MM.1S (cell line): ENCODE measurements at regions not wholly inside any gene's neighbourhood (a gene's known extent, or its start where the extent isn't known, plus 50 kb on each side); places are given as distances from the start of the nearest gene placed in this dataset.

Experiments
- DNase-seq: peaks from one replicate; pipeline ENCODE4 v3.0.0-alpha.2; 2015
- H2AFZ ChIP-seq: fragments of 300-600 bp; sonication (generic); 2 replicates; pipeline ENCODE4 v1.6.0; 2016; ENCODE audit warnings: antibody characterized with exemption, low read length
- H3F3A ChIP-seq: fragments of 300-600 bp; sonication (generic); 2 replicates; pipeline ENCODE4 v1.6.1; 2016; ENCODE audit warnings: mild to moderate bottlenecking, antibody characterized with exemption, low read length, moderate library complexity, mixed read lengths; ENCODE audit not compliant: insufficient read depth
- H3K27ac ChIP-seq: fragments of 300-600 bp; sonication (generic); 2 replicates; pipeline ENCODE4 v1.5.1; 2016; ENCODE audit warnings: mild to moderate bottlenecking, low read length
- H3K27me3 ChIP-seq: fragments of 300-600 bp; sonication (generic); replicated peaks from 2 replicates; pipeline ENCODE4 v1.6.0; 2016; ENCODE audit warnings: low read length; ENCODE audit not compliant: insufficient read depth
- H3K36me3 ChIP-seq: fragments of 300-600 bp; sonication (generic); replicated peaks from 2 replicates; pipeline ENCODE4 v1.6.1; 2016; ENCODE audit warnings: mild to moderate bottlenecking, low read length, mixed read lengths; ENCODE audit not compliant: insufficient read depth
- H3K4me1 ChIP-seq: fragments of 300-600 bp; sonication (generic); 2 replicates; pipeline ENCODE4 v1.6.1; 2016; ENCODE audit warnings: low read length, mixed read lengths
- H3K4me2 ChIP-seq: fragments of 300-600 bp; sonication (generic); 2 replicates; pipeline ENCODE4 v1.6.0; 2016; ENCODE audit warnings: low read depth, low read length
- H3K4me3 ChIP-seq: fragments of 300-600 bp; sonication (generic); 2 replicates; pipeline ENCODE4 v1.5.1; 2016; ENCODE audit warnings: low read length, mixed read lengths
- H3K79me2 ChIP-seq: fragments of 300-600 bp; sonication (generic); 2 replicates; pipeline ENCODE4 v1.6.1; 2016; ENCODE audit warnings: mixed run types, low read length, mixed read lengths
- H3K9ac ChIP-seq: fragments of 300-600 bp; sonication (generic); 2 replicates; pipeline ENCODE4 v1.6.1; 2016; ENCODE audit warnings: low read length, mixed read lengths
- H3K9me2 ChIP-seq: fragments of 300-600 bp; sonication (generic); replicated peaks from 2 replicates; pipeline ENCODE4 v1.6.1; 2016; ENCODE audit warnings: mild to moderate bottlenecking, low read length, mixed read lengths; ENCODE audit not compliant: insufficient read depth
- H3K9me3 ChIP-seq: fragments of 300-600 bp; sonication (generic); replicated peaks from 2 replicates; pipeline ENCODE4 v1.6.1; 2016; ENCODE audit warnings: mild to moderate bottlenecking, low read length, mixed read lengths; ENCODE audit not compliant: insufficient read depth
- H4K20me1 ChIP-seq: fragments of 300-600 bp; sonication (generic); 2 replicates; pipeline ENCODE4 v1.6.1; 2016; ENCODE audit warnings: mild to moderate bottlenecking, low read length, moderate library complexity, mixed read lengths; ENCODE audit not compliant: insufficient read depth
- EZH2 ChIP-seq: fragments of 300-600 bp; sonication (generic); optimal IDR thresholded peaks from 2 replicates; pipeline ENCODE3; 2017; ENCODE audit warnings: low read depth, mild to moderate bottlenecking, antibody characterized with exemption, low read length, mixed read lengths
- EZH2phosphoT487 ChIP-seq: fragments of 300-600 bp; sonication (generic); IDR thresholded peaks from 2 replicates; pipeline ENCODE4 v1.6.1; 2018; ENCODE audit warnings: antibody characterized with exemption, low read length
- TF ChIP-seq, protein P1 (sequence below): fragments of 300-600 bp; sonication (generic); IDR thresholded peaks from 2 replicates; pipeline ENCODE4 v1.5.1; 2016; ENCODE audit warnings: antibody characterized with exemption, low read length, mixed read lengths

DNA sequence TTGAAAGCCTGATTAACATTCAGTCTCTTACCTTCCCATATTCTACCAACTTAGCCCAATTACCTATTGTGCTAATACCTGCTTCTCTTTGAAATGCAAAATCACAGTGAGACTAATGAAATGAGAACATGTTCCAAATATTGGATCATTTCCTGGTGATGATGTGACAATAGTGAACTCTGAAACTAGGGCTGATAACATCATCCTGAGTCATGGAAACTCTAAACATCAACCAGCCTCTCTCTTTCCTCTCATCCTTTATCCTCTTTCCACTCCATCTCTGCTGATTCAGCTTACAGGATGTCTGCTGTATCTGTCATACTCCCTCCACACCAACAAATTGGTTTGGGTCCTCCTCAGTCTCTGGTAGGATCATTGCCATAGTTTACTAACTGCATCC is 98.8 kb upstream of the NCKAP5 start:
- H4K20me1 ChIP-seq = no peaks in the 10 kb centered on the region
- TF ChIP-seq EZH2 (no peak), EZH2phosphoT487 (no peak)
- TF ChIP-seq, protein P1, sequence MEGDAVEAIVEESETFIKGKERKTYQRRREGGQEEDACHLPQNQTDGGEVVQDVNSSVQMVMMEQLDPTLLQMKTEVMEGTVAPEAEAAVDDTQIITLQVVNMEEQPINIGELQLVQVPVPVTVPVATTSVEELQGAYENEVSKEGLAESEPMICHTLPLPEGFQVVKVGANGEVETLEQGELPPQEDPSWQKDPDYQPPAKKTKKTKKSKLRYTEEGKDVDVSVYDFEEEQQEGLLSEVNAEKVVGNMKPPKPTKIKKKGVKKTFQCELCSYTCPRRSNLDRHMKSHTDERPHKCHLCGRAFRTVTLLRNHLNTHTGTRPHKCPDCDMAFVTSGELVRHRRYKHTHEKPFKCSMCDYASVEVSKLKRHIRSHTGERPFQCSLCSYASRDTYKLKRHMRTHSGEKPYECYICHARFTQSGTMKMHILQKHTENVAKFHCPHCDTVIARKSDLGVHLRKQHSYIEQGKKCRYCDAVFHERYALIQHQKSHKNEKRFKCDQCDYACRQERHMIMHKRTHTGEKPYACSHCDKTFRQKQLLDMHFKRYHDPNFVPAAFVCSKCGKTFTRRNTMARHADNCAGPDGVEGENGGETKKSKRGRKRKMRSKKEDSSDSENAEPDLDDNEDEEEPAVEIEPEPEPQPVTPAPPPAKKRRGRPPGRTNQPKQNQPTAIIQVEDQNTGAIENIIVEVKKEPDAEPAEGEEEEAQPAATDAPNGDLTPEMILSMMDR = no peak
- no peaks in the 10 kb centered on the region for H3K4me1 ChIP-seq
- no peaks in the 10 kb centered on the region for H3K36me3 ChIP-seq
- no peaks in the 10 kb centered on the region for H3K27me3 ChIP-seq
- no peak for DNase-seq
- no peak overlapping the region for H2AFZ ChIP-seq
- H3K9me2 ChIP-seq = no peaks in the 10 kb centered on the region
- no peaks in the 10 kb centered on the region for H3K79me2 ChIP-seq
- no peak overlapping the region for H3K27ac ChIP-seq
- no peaks in the 10 kb centered on the region for H3F3A ChIP-seq
- H3K9me3 ChIP-seq = no peaks in the 10 kb centered on the region
- H3K9ac ChIP-seq = no peak overlapping the region
- no peak overlapping the region for H3K4me3 ChIP-seq
- H3K4me2 ChIP-seq = no peak overlapping the region

DNA sequence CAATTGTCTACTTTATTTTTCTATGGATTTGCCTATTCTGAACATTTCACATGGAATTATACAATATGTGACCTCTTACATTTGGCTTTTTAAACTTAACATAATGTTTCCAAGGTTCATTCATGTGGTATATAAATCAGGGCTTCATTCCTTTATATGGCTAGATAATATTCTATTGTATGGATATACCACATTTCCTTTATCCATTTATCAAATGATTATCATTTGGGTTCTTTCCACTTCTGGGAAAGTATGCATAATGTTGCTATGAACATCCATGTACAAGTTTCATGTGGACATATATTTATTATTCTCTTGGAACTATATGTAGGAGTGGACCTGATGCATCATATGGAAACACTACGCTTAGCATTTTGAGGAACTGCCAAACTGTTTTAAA is 99.7 kb upstream of the NCKAP5 start:
- Histone ChIP-seq H3K27me3 (no peaks in the 10 kb centered on the region), H3K36me3 (no peaks in the 10 kb centered on the region), H4K20me1 (no peaks in the 10 kb centered on the region), H3K9me3 (no peaks in the 10 kb centered on the region), H2AFZ (no peak overlapping the region), H3K9ac (no peak overlapping the region), H3K27ac (no peak overlapping the region), H3K9me2 (no peaks in the 10 kb centered on the region), H3K4me3 (no peak overlapping the region), H3F3A (no peaks in the 10 kb centered on the region), H3K4me1 (no peaks in the 10 kb centered on the region), H3K4me2 (no peak overlapping the region), H3K79me2 (no peaks in the 10 kb centered on the region)
- TF ChIP-seq EZH2 = no peak
- TF ChIP-seq, protein P1 = no peak
- no peak for TF ChIP-seq EZH2phosphoT487
- DNase-seq = no peak

DNA sequence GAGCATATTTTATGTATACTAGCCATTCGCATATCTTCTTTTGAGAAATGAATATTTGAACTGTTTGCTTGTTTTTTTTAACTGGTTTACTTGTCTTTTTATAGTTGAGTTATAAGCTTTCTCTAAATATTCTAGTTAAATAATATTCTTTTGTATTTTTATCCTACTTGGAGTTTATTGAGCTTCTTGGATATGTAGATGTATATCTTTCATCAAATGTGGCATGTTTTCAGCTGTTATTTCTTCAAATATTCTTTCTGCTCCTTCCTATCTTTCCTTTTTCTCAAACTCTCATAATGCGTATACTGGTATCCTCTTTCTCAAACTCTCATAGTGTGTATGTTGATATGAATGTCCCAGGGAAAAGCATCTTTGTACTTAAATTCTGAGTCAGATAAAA is 100.3 kb upstream of the NCKAP5 start:
- DNase-seq = no peak
- no peak overlapping the region for H3K27ac ChIP-seq
- TF ChIP-seq EZH2 (no peak), EZH2phosphoT487 (no peak)
- TF ChIP-seq, protein P1 = no peak
- no peaks in the 10 kb centered on the region for H3K27me3 ChIP-seq
- H3K36me3 ChIP-seq = no peaks in the 10 kb centered on the region
- no peak overlapping the region for H2AFZ ChIP-seq
- H3K4me3 ChIP-seq = no peak overlapping the region
- H3F3A ChIP-seq = no peaks in the 10 kb centered on the region
- no peaks in the 10 kb centered on the region for H4K20me1 ChIP-seq
- no peaks in the 10 kb centered on the region for H3K4me1 ChIP-seq
- H3K79me2 ChIP-seq = no peaks in the 10 kb centered on the region
- no peaks in the 10 kb centered on the region for H3K9me3 ChIP-seq
- no peak overlapping the region for H3K4me2 ChIP-seq
- H3K9ac ChIP-seq = no peak overlapping the region
- no peaks in the 10 kb centered on the region for H3K9me2 ChIP-seq
